Right lobe of liver (tissue), 6 donors: ENCODE measurements at regions not wholly inside any gene's neighbourhood (a gene's known extent, or its start where the extent isn't known, plus 50 kb on each side); places are given as distances from the start of the nearest gene placed in this dataset.
"Not testable (repeated sequence)": the region's sequence is repeated elsewhere in the genome, so short reads cannot be mapped to it uniquely, and the experiment has no call there.

Source experiments
- ATAC-seq, 4 donors: fragments of 200-7000 bp; cut with Tn5 transposase; one replicate each; pipeline ENCODE4 v1.9.1; 2020; ENCODE audit warnings: mild to moderate bottlenecking in 4 of 4, moderate library complexity in 4 of 4
- DNase-seq, 3 donors: peaks; one replicate each; pipeline ENCODE4 v3.0.0-alpha.2; 2020
- H3K27ac ChIP-seq, 3 donors: fragments of 200-600 bp; one replicate each; pipeline ENCODE4 v1.8.0; 2022
- H3K27me3 ChIP-seq, 2 donors: fragments of 200-600 bp; one replicate each; pipeline ENCODE4 v1.8.0; 2022
- H3K36me3 ChIP-seq, 4 donors: fragments of 200-600 bp; sonication (generic) in 1 of 4; one replicate each; pipeline versions ENCODE4 v1.5.1 to v1.8.0; 2017 to 2022; ENCODE audit warnings: control low read depth in 1 of 4
- H3K4me1 ChIP-seq, 4 donors: fragments of 200-600 bp; sonication (generic) in 1 of 4; one replicate each; pipeline versions ENCODE4 v1.5.1 to v1.8.0; 2017 to 2022; ENCODE audit warnings: control low read depth in 1 of 4
- H3K4me3 ChIP-seq, 3 donors: fragments of 200-600 bp; one replicate each; pipeline ENCODE4 v1.8.0; 2022
- H3K9me3 ChIP-seq, 4 donors: fragments of 200-600 bp; sonication (generic) in 1 of 4; one replicate each; pipeline versions ENCODE4 v1.5.1 to v1.8.0; 2017 to 2022; ENCODE audit warnings: control low read depth in 1 of 4
- CTCF ChIP-seq, 4 donors: fragments of 200-600 bp in 3 of 4; fragments of 450-650 bp in 1 of 4; IDR thresholded peaks; one replicate each; pipeline versions ENCODE4 v1.5.1 to v1.8.0; 2016 to 2022; ENCODE audit warnings: antibody characterized with exemption in 4 of 4, mild to moderate bottlenecking in 2 of 4
- POLR2A ChIP-seq: fragments of 450-650 bp; IDR thresholded peaks from one replicate; pipeline ENCODE4 v1.6.1; 2017; ENCODE audit warnings: antibody characterized with exemption, mild to moderate bottlenecking
- WGBS: methylation state at CpG from one replicate; pipeline ENCODE4 v1.1.6; 2018; ENCODE audit warnings: low coverage, low lambda C conversion rate; ENCODE audit not compliant: insufficient coverage; ENCODE audit errors: missing lambda C conversion rate; 5-methylcytosine and 5-hydroxymethylcytosine counted together
- intact Hi-C, 2 donors: fragments of 100-400 bp; cut with DNase I; formaldehyde crosslinking; loops; one replicate each; pipeline versions ENCODE4 v1.11.2 to v1.14.1; 2022
- small RNA-seq, 2 experiments: library from RNA; depleted of rRNA; stranded (forward); fragments of <200 nt; gene quantifications; one replicate each; pipeline ENCODE3, GENCODE V24; 2016
- donor health status: DM: no; HTN: yes; CAD: no.
- donor health status: DM: no; HTN: no; CAD: no.
- donor health status: DM: no; HTN: no; CAD: no.
- donor health status: DM: no; HTN: yes; CAD: no.
- donor health status: DM: no; HTN: yes; CAD: no.

GRCh38 chr14:18656627-18657026 is 55.7 kb downstream of the OR11H12 start:
- H3K4me1 ChIP-seq = no peaks in the 10 kb centered on the region
- H3K36me3 ChIP-seq = no peaks in the 10 kb centered on the region
- H3K4me3 ChIP-seq = no peak overlapping the region
- TF ChIP-seq POLR2A (no peak), CTCF (IDR thresholded peaks at IDR 0.05) (no peak)
- no peak for DNase-seq
- 40% methylated on average over 3 of the region's 3 CpGs for WGBS
- intact Hi-C loops = no loop called here
- H3K9me3 ChIP-seq = no peaks in the 10 kb centered on the region
- H3K27ac ChIP-seq = no peak overlapping the region
- H3K27me3 ChIP-seq = peaks cover 0 to 5% of the 10 kb centered on the region in 2 donors
- no peak for ATAC-seq

- intact Hi-C loops, DNase-seq, H3K27me3 ChIP-seq, H3K4me3 ChIP-seq, H3K27ac ChIP-seq, H3K9me3 ChIP-seq, H3K4me1 ChIP-seq, H3K36me3 ChIP-seq: not testable (repeated sequence)
- peak in 2 of 4 donors; percentile 26 to 28 for ATAC-seq
- WGBS = 42% methylated on average over 11 of the region's 11 CpGs
These were observed 59.1 kb downstream of the OR11H12 start for GRCh38 chr14:18659892-18660584.

- DNase-seq (no peak), ATAC-seq (peak in 2 of 4 donors; percentile 22 to 50)
- TF ChIP-seq POLR2A = no peak
- TF ChIP-seq CTCF (IDR thresholded peaks at IDR 0.05) = no peak
- 31% methylated on average over 4 of the region's 8 CpGs for WGBS
- no peaks in the 10 kb centered on the region for H3K9me3 ChIP-seq
- no peaks in the 10 kb centered on the region for H3K36me3 ChIP-seq
- no peak overlapping the region for H3K27ac ChIP-seq
- no peaks in the 10 kb centered on the region for H3K4me1 ChIP-seq
- peaks cover 0 to 5% of the 10 kb centered on the region in 2 donors for H3K27me3 ChIP-seq
- intact Hi-C loops = no loop called here
- no peak overlapping the region for H3K4me3 ChIP-seq
These were observed 59.6 kb downstream of the OR11H12 start for GRCh38 chr14:18660585-18660922.

- H3K27me3 ChIP-seq, H3K36me3 ChIP-seq, ATAC-seq, H3K27ac ChIP-seq, DNase-seq, intact Hi-C loops, H3K4me3 ChIP-seq, H3K9me3 ChIP-seq, H3K4me1 ChIP-seq: not testable (repeated sequence)
- WGBS = 43% methylated on average over 2 of the region's 4 CpGs
These were observed 66.9 kb downstream of the OR11H12 start for GRCh38 chr14:18667843-18668242.

- ATAC-seq = no peak
- WGBS = 11% methylated on average over 2 of the region's 2 CpGs
- peaks cover 0 to 3% of the 10 kb centered on the region in 2 donors for H3K27me3 ChIP-seq
- no peak overlapping the region for H3K27ac ChIP-seq
- H3K36me3 ChIP-seq = no peaks in the 10 kb centered on the region
- no peaks in the 10 kb centered on the region for H3K4me1 ChIP-seq
- intact Hi-C loops = no loop called here
- no peaks in the 10 kb centered on the region for H3K9me3 ChIP-seq
- H3K4me3 ChIP-seq = no peak overlapping the region
- no peak for DNase-seq
- no peak for TF ChIP-seq POLR2A
- no peak for TF ChIP-seq CTCF (IDR thresholded peaks at IDR 0.05)
These were observed 87.4 kb downstream of the OR11H12 start for GRCh38 chr14:18688346-18688745.

Small RNA genes lying in the stretch of these regions (small RNA-seq; reads per million reads assigned to genes)
- gene CR383656.3 = 0 reads per million in 2 experiments
